ENCODE measurements at regions not wholly inside any gene's neighbourhood (a gene's known extent, or its start where the extent isn't known, plus 50 kb on each side); places are given as distances from the start of the nearest gene placed in this dataset.

GRCh38 chr4:55018978-55019377, 106.4 kb downstream of the KDR start:
- TF ChIP-seq POLR2AphosphoS5 (IDR thresholded peaks at IDR 0.05; ENCODE audit: low read depth, low read length) (no peak), TAF1 (IDR thresholded peaks at IDR 0.05; ENCODE audit: low read depth, low read length) (no peak), POLR2A (IDR thresholded peaks at IDR 0.05; ENCODE audit: low read depth, low read length) (no peak), SPI1 (IDR thresholded peaks at IDR 0.05; ENCODE audit: low read depth, low read length) (no peak), POU2F2 (IDR thresholded peaks at IDR 0.05; ENCODE audit: low read depth, low read length) (no peak), PAX5 (IDR thresholded peaks at IDR 0.05; ENCODE audit: insufficient read depth, low read length, severe bottlenecking) (no peak)
